ENCODE measurements at regions not wholly inside any gene's neighbourhood (a gene's known extent, or its start where the extent isn't known, plus 50 kb on each side); places are given as distances from the start of the nearest gene placed in this dataset.

- TF ChIP-seq CTCF (conservative IDR thresholded peaks at IDR 0.05): no peak
- TF ChIP-seq ZFX (IDR thresholded peaks at IDR 0.05): no peak
- H3K27ac ChIP-seq: no peak overlapping the region
Measured at GRCh38 chr4:3681191-3681590, 85.0 kb upstream of the ADRA2C start.

GRCh38 chr4:3680656-3681055 lies 85.5 kb upstream of the ADRA2C start:
- no peak overlapping the region for H3K27ac ChIP-seq

GRCh38 chr4:3679851-3680311 lies 86.3 kb upstream of the ADRA2C start:
- no peak for TF ChIP-seq CTCF (conservative IDR thresholded peaks at IDR 0.05)
- no peak for TF ChIP-seq ZFX (IDR thresholded peaks at IDR 0.05)
- H3K27ac ChIP-seq: no peak overlapping the region

More at GRCh38 chr4:3680656-3681055, 85.5 kb upstream of the ADRA2C start:
- no peak for TF ChIP-seq CTCF (conservative IDR thresholded peaks at IDR 0.05)
- no peak for TF ChIP-seq ZFX (IDR thresholded peaks at IDR 0.05)

- no peak overlapping the region for H3K27ac ChIP-seq
Measured at GRCh38 chr4:3679071-3679825, 86.9 kb upstream of the ADRA2C start.

GRCh38 chr4:3677748-3678070 lies 88.5 kb upstream of the ADRA2C start:
- TF ChIP-seq ZFX (IDR thresholded peaks at IDR 0.05) (no peak), CTCF (conservative IDR thresholded peaks at IDR 0.05) (no peak)

More at GRCh38 chr4:3679071-3679825, 86.9 kb upstream of the ADRA2C start:
- TF ChIP-seq ZFX (IDR thresholded peaks at IDR 0.05): no peak
- no peak for TF ChIP-seq CTCF (conservative IDR thresholded peaks at IDR 0.05)

GRCh38 chr4:3676907-3677747 lies 89.1 kb upstream of the ADRA2C start:
- TF ChIP-seq CTCF (conservative IDR thresholded peaks at IDR 0.05): no peak
- TF ChIP-seq ZFX (IDR thresholded peaks at IDR 0.05): no peak
- H3K27ac ChIP-seq: no peak overlapping the region

More at GRCh38 chr4:3677748-3678070, 88.5 kb upstream of the ADRA2C start:
- H3K27ac ChIP-seq: no peak overlapping the region

GRCh38 chr4:3676196-3676595 lies 90.0 kb upstream of the ADRA2C start:
- no peak overlapping the region for H3K27ac ChIP-seq
- TF ChIP-seq ZFX (IDR thresholded peaks at IDR 0.05) (no peak), CTCF (conservative IDR thresholded peaks at IDR 0.05) (no peak)

Measured in C4-2B (cell line).